GM21447 (cell line): ENCODE measurements at regions not wholly inside any gene's neighbourhood (a gene's known extent, or its start where the extent isn't known, plus 50 kb on each side); places are given as distances from the start of the nearest gene placed in this dataset.

Experiments used
- ATAC-seq: cut with Tn5 transposase; IDR thresholded peaks from one replicate; pipeline ENCODE4 v1.9.1; 2021; ENCODE audit not compliant: unreplicated experiment

- no peak for ATAC-seq
Measured at GRCh38 chr19:30718707-30719106, 346.5 kb downstream of the ZNF536 start.

GRCh38 chr19:30718014-30718413 lies 345.8 kb downstream of the ZNF536 start:
- no peak for ATAC-seq

GRCh38 chr19:30717381-30717780 lies 345.2 kb downstream of the ZNF536 start:
- no peak for ATAC-seq

GRCh38 chr19:30712431-30713337 lies 340.5 kb downstream of the ZNF536 start:
- ATAC-seq, result no peak

GRCh38 chr19:30711826-30712225 lies 339.6 kb downstream of the ZNF536 start:
- no peak for ATAC-seq

GRCh38 chr19:30711296-30711695 lies 339.1 kb downstream of the ZNF536 start:
- no peak for ATAC-seq

- ATAC-seq, result no peak
Measured at GRCh38 chr19:30710721-30711120, 338.5 kb downstream of the ZNF536 start.

- ATAC-seq, result no peak
Measured at GRCh38 chr19:30708416-30709178, 336.4 kb downstream of the ZNF536 start.

- no peak for ATAC-seq
Measured at GRCh38 chr19:30704771-30705330, 332.7 kb downstream of the ZNF536 start.

GRCh38 chr19:30703645-30704044 lies 331.5 kb downstream of the ZNF536 start:
- ATAC-seq, result no peak

- ATAC-seq, result no peak
Measured at GRCh38 chr19:30701178-30701577, 329.0 kb downstream of the ZNF536 start.

GRCh38 chr19:30699871-30700280 lies 327.7 kb downstream of the ZNF536 start:
- no peak for ATAC-seq

- ATAC-seq, result no peak
Measured at GRCh38 chr19:30696514-30696913, 324.3 kb downstream of the ZNF536 start.

GRCh38 chr19:30695171-30695875 lies 323.1 kb downstream of the ZNF536 start:
- no peak for ATAC-seq

- ATAC-seq, result no peak
Measured at GRCh38 chr19:30694156-30694755, 322.1 kb downstream of the ZNF536 start.

- ATAC-seq, result no peak
Measured at GRCh38 chr19:30692879-30693503, 320.8 kb downstream of the ZNF536 start.

GRCh38 chr19:30692181-30692811 lies 320.1 kb downstream of the ZNF536 start:
- no peak for ATAC-seq

- ATAC-seq, result no peak
Measured at GRCh38 chr19:30691819-30692166, 319.6 kb downstream of the ZNF536 start.

- ATAC-seq, result no peak
Measured at GRCh38 chr19:30690935-30691818, 319.0 kb downstream of the ZNF536 start.
